GM19043 (cell line): ENCODE measurements at regions not wholly inside any gene's neighbourhood (a gene's known extent, or its start where the extent isn't known, plus 50 kb on each side); places are given as distances from the start of the nearest gene placed in this dataset.
"Not testable (repeated sequence)": the region's sequence is repeated elsewhere in the genome, so short reads cannot be mapped to it uniquely, and the experiment has no call there.

Experiments
- ATAC-seq: cut with Tn5 transposase; IDR thresholded peaks from one replicate; pipeline ENCODE4 v1.9.1; 2021; ENCODE audit warnings: low read depth; ENCODE audit not compliant: unreplicated experiment

DNA sequence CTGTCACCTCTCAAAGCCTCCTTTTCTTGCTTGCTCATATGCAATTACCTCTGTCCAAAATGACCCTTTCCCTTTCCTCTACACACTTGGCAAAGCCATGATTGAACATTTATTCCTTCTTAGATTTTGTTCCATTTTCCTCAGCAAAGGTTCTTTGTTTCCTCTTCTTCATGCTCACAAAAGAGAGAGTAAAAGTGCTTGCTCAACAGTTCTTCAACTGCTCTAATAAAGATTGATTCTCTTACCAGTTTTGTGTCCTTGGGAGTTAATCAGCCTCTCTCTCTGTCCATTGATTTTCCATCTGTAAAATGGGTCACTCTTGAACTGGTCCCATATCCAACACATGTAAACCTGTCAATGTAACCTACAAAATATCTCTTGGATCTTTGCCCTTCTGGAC lies 186.4 kb downstream of the WNT5A start:
- no peak for ATAC-seq

DNA sequence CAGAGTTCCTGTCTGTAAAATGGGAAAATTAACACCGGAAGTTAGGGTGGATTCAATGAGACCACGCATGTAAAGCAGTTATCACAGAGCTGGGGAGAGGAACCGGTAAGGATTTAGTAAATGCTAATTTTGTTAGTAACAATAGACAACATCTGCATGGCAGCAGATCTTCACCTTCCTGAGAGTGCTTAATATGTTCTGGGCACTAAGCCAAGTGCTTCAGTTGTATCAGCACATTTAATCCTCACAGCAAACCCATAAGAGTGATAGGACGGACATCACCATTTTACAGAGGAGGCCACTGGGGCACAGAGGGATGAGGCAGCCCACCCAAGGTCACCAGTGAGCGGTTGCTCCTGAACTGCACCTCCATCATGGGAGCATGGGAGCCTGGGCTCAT lies 189.4 kb downstream of the WNT5A start:
- ATAC-seq: no peak

DNA sequence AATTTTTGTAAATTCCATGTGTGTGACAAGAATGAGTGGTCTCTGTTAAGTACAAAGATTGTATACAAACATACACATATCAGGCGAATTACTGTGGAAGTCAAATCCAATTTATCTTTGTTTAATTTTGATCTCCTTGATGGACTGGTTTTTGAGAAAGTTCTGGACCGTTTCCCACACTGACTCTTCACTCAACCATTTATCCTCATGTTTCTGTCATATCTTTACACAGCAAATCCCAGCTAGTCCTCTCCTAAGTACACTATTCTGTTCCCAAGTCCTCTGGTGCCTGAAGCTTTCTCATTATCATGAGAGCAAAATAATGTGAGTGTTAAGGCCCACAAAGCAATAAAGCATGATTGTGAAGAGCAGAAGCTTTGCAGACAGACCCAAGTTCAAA lies 189.9 kb downstream of the WNT5A start:
- no peak for ATAC-seq

DNA sequence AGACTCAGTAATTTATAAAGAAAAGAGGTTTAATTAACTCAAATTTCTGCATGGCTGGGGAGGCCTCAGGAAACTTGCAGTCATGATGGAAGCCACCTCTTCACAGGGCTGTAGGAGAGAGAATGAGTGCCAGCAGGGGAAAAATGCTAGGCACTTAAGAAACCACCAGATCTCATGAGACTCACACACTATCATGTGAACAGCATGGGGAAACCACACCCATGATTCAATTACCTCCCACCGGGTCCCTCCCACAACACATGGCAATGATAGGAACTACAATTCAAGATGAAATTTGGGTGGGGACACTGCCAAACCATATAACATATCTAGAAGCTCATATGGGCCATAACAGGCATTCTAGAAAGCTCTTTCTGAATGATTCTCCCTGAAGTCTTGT lies 190.3 kb downstream of the WNT5A start:
- ATAC-seq: no peak

DNA sequence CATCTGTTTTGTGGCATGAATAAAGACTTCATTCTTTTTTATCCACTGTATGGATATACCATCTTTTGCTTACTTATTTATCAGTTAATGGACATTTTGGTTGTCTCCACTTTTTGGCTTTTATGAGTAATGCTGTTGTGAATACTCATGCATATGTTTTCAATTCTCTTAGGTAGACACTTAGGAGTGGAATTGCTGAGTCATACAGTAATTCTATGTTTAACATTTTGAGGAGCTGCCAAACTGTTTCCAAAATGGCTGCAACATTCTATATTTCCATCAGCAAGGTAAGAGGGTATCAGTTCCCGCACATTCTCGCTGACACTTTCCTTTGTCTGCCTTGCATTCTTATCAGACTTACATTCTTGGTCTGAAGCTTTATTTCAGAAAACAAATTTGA lies 191.1 kb downstream of the WNT5A start:
- ATAC-seq: no peak

DNA sequence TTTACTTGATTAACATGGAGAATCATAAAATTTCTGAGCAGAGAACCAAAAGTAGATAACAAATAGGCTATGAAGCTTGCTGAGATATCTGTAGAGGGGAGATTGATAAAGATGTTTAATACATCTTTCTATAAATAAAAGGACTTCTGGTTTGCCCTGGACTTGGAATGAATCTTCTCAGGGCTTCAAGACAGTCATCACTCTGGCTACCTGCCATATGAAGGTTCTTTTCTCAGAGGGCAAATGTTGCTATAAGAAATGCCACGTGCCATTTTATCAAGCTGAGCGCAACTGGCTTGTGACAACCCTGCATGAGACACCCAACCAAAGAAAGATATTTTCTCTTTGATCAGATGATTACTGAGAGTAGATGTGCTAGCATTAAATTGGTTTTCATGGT lies 192.5 kb downstream of the WNT5A start:
- no peak for ATAC-seq

DNA sequence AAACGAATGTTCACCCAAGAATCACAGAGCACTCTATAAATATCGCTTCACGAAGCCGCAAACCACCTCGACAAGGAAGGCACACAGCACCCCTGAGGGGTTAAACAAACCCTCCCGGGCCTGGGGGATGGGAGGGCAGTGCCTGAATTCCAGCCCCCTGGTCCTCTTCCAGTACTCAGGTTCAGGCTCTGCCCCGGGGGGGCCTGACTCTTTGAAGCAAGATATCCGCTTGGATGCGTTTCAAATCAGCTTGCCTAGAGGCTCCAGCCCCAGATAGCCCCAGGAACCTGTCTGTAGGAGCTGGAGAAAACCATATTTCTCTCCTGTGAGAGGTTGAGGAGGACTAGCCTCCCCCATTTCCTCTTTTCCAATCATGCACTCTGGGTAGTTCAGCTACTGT lies 194.7 kb downstream of the WNT5A start:
- no peak for ATAC-seq

DNA sequence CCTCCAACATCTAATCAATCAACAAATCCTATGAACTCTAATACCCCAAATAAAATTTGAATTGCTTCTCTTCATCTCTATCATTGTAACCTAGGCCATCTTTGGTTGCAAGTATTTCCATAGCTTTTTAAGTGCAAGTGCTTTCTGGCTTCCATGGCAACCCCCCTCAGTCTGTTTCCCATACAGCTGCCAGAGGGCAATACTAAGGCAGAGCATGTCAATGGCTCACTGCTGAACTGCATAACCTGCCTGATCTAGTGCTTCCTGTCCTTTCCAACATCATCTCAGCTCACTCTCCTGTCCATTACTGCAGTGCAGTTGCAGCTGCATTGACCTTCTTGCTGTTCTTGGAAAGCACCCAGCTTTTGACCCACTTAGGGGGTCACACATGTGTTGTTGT lies 198.4 kb downstream of the WNT5A start:
- ATAC-seq: no peak

DNA sequence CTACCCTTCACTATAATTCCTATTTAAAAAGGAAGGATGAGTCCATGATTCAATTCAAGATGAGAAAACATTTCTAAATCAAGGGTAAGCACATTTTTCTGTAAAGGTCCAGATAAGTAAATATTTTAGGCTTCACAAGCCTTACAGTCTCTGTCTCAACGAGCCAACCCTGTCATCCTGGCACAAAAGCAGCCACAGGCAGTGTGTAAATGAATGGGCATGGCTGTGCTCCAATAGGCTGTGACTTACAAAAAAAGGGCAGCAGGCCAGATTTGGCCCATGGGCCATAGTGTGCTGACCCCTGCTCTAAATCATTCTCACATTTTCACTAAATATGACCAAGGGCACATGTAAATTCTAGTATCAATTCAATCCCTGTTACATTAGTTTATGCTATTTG lies 200.4 kb downstream of the WNT5A start:
- ATAC-seq: no peak

DNA sequence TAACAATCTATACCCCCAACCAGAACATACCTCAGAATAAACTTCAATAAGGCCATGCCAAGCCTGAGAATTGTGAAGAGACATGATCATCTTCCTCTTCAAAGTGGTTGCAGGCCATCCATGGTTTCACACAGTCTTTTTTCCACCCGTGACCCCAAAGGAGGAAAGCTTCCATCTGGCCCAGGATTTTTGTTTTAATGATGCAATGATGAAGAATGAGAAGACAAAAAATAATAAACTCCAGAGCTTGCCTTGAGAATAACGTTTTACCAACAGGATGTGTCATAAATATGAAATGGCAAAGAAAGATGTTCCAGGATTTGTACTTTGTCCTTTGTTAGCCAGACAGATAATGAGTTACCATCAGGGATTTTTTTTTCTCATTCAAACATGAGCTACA lies 201.9 kb downstream of the WNT5A start:
- no peak for ATAC-seq

DNA sequence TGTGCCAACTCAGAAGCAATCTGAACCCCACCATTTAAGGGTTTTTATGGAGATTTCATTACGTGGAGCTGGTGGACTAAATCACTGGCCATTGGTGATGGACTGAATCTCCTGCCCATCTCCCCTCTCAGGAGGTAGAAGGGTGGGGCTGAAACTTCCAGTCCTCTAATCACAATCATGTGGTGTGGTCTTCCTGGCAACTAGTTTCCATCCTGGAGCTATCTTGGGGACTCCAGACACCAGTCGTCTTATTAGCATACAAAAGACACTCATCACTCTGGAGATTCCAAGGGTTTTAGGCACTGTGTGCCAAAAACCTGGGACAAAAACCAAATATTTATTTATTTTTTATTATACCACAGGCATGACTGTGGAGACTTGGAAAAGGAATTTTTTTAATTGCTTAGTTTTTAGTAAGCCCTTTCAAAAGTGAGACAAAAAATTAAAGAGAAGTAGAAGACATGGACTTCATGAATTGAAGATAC lies 203.6 kb downstream of the WNT5A start:
- no peak for ATAC-seq

DNA sequence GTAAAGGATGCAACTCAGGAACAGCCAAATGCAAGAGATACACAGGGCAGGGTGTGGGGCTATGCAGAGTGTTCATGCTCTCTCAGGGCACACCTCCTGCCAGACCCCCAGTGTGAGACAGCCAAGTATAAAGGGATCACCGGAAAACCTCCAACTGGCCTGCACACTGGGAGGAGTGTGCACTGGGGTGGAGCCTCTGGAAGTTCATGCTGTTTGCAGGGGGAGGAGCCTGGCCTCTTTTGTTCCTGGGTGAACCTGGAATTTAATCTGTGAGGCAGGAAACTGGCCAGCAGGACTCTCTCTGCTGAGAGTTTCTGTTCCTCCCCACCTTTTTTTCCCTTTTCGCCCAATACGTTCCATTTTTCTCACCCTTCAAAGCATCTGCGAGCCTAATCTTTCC lies 204.1 kb downstream of the WNT5A start:
- ATAC-seq: no peak

DNA sequence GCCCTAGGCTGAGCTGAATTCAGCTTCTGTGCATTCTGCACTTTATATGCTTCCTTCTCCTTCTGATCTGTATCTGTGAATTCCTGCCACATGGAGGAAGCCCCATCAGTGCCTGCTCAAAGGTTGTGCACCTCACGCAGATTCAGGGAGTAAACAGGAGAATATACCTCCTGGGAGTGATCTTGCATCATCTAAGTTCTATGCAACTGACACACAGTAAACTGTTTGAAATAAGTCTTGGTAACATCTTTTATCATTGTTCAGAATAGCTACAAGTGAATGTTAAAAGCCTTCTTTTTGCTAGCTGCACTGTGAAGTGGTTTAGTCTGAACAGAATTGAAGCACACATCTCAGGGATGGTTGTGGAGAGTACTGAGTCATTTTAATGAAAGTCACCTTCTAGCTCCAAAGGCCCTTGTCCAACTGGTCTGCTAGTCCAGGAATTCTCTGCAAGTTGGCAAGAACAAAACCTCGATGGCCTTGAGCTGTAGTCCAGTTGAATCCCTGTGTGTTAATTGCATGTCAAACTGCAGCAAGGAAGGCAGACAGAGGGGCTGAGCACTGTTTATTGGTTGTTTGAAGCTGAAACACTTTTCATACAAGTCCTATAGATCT lies 215.0 kb downstream of the WNT5A start:
- no peak for ATAC-seq

DNA sequence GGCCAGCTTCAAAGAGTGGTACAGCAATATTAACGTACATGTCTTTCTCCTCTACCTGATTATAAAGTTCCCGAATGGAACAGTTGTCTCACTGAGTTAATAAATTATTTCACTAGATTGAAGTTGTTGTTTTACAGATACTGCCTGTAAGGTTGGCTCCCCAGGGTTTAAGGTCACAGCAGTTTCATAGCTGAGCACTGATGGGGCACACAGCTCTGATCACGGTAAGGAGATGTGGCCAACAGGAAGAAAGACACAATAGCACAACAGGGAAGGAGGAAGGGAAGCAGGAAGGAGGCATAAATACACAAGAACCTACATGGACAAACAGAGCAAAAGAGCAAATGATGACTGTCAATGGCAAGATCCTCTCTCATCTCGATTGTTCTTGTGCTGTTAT lies 215.6 kb downstream of the WNT5A start:
- no peak for ATAC-seq

DNA sequence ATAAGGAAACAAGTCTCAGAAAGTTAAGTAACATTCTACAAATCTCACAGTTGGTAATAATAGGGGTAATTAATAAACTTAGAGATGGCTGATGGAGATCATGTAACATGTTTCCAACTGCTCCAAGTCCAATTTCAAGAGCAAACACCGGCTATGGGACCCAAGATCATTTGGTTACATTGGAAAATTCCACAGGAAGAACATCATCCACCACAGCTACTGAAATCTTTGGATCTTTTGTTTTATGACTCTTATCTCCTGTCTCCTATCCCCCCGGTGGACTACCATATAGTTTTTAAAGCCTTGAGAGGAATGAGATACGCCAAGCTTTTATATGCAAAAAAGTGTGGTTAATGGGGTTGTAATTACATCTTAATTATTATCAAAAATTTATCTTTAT lies 216.1 kb downstream of the WNT5A start:
- ATAC-seq: no peak

DNA sequence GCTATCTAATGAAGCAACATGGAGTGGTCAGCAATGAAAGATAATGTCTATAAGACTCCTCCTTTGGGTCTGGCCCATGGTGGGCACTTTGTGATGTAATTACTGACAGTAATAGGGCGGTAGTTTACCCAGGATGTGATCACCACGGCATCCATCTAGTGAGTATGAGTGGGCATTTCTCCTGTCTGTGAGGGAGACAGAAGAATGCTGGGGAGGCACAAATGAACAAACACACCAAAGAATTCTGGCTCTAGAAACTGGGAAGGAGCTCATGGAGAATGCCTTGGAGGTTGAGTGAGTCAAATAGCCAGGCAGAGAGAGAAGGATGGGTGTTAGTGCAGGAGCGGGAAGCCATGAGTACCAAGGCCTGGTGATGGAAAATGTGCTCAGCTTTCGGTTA lies 217.5 kb downstream of the WNT5A start:
- no peak for ATAC-seq

DNA sequence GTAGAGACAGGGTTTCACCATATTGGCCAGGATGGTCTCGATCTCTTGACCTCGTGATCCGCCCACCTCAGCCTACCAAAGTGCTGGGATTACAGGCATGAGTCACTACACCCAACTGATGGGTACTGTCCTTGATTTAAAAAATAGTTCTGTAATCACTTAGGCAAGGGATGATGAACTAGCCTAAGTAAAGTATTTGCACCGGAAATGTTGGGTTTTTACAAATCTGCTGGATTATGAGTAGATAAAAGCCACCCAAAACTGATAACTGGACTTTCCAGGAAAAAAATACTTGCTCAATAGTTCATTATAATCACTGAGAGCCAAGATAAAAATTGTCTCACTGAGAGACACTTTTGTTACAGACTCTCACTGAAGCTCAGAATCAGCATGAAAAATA lies 218.0 kb downstream of the WNT5A start:
- ATAC-seq: no peak

DNA sequence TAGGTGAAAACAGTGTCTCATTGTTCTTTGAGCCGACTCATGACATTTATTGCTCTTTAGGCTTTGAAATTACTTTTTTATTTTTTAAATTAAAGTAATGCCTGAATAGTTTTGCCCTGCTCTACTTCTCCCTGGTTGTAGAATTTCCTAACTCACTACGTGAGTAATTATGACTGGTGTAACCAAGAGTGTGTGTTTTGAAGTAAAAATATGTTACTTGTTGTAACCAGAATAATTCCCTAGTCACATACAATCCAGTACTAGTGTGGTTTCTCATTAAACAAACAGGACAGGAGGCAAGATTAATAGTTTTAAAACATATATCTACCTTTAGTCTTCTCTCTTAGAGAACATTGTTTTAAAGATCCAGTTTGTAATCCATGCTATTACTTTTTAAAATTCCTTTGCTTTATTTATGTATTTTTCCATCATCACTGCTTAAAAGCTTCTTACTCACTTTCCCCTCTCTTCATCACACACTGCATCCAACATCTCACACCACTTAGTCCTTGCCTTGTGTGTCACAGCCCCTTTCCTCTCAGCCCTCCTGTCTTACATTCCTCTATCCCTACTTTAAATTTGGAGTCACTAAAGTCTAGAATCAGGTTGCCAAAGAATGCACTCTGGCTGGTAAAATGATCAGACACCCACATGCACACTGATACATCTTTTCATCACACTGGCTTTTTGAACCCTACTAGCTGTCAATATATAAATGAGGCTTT lies 219.7 kb downstream of the WNT5A start:
- no peak for ATAC-seq

DNA sequence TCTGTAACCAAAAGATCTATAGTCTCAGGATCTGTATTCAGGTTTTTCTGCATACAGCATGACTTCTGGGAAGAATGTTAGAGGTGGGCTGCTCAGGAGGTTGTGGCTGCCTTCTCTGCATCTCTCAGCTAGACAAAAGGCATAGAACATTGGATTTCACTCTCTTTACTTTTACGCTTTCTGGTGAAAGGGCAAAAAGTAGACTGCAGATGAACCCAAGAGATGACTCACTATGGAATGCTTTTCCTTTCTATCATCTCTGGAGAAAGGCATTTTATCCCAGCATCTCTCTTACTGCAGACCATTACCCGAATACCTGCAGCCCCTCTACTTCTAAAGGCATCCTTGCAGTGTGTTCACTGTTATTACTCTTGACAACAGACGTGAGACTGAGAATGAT lies 222.2 kb downstream of the WNT5A start:
- ATAC-seq: no peak

DNA sequence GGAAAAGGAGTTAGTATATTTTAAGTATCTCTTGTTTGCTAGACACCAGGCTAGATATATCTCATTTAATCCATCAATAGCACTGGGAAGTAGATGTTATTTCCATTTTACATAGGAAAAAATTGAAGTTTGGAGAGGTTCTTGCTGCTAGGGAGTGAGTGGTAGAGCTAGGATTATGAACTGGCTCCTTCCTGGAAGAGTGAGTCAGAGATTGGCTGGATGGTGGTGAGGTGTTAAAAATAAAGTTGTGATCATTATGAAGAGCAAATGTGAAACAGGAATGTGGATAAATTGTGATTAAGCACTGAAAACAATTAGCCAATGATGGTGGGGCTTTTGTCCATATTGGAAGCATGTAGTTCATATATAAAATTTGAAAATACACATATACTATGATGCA lies 234.2 kb downstream of the WNT5A start:
- no peak for ATAC-seq

DNA sequence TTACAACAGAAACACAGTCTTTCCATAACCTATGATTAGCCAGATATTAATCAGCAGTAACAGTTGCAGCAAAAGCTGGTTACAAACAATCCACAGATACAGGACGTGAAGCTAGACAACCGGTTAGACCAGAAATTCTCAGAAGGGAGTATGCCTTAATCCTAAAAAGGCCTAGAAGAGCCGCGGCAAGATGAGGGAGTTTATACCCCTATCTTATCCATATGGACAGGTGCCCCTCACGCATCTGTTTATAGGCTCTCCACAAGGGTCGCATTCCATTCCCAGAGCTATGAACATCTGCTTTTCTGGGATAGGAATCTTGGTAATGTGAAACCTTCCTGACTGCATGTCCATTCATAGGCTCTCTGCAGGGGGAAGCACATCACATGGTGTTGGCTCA lies 237.9 kb downstream of the WNT5A start:
- ATAC-seq: not testable (repeated sequence)

DNA sequence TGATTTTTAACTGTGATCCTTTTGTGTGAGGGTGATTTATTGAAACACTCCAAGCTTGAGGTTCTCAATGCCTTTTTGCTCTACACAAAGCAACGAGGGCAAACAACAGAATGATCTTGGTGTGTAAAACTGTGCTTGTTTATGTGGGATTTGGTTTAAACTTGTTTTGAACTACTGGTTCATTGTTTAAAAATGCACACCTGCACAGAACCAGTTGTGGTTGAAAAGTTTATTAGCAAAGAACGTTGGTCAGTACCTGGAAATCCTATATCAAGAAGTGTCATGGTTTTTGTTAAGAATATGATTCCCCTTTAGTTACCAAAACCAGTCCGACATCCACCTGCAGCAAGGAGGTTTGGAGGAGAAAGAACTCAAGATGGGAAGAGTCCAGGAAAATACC lies 239.4 kb downstream of the WNT5A start:
- no peak for ATAC-seq

DNA sequence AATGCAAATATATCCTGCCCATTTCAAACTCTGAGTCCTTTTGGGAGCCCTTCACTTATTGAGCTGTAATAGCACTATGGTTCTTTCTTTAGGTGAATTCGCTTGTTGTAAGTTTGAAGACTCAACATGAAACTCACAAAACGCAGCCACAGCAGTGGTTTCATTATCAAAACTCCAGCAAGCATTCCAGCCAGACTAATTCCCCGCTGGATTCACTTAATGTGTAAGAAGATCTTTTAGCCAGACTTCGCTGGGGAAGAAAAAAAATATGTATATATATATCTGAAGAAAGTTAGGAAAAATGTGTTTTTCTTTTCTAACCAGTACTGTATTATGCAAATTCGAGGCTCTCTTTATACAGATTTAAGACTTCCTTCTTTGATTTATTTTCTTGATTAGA lies 241.1 kb downstream of the WNT5A start:
- ATAC-seq: no peak
